Cardiac muscle cell (in vitro differentiated cells and primary cell): ENCODE measurements at regions not wholly inside any gene's neighbourhood (a gene's known extent, or its start where the extent isn't known, plus 50 kb on each side); places are given as distances from the start of the nearest gene placed in this dataset.

Experiments used
- DNase-seq, 2 donors: peaks; one replicate each; pipeline versions ENCODE4 v3.0.0 to v3.0.0-alpha.2; 2010 to 2017; ENCODE audit warnings: low read depth in 1 of 2, low spot score in 1 of 2
- H3K27ac ChIP-seq: fragments of 200-600 bp; sonication (generic); 2 replicates; pipeline ENCODE4 v1.5.1; 2016
- H3K27me3 ChIP-seq: fragments of 200-600 bp; sonication (generic); 2 replicates; pipeline ENCODE4 v1.6.0; 2016; ENCODE audit warnings: control low read depth
- H3K36me3 ChIP-seq: fragments of 200-600 bp; sonication (generic); 2 replicates; pipeline ENCODE4 v1.5.1; 2016; ENCODE audit warnings: control low read depth
- H3K4me1 ChIP-seq: fragments of 200-600 bp; sonication (generic); 2 replicates; pipeline ENCODE4 v1.8.1; 2017; ENCODE audit warnings: low read depth, mild to moderate bottlenecking, mixed run types
- H3K4me3 ChIP-seq: fragments of 200-600 bp; sonication (generic); 2 replicates; pipeline ENCODE4 v1.5.1; 2016; ENCODE audit warnings: mild to moderate bottlenecking
- H3K9me3 ChIP-seq: fragments of 200-600 bp; sonication (generic); 2 replicates; pipeline ENCODE4 v1.5.1; 2017; ENCODE audit warnings: low read depth, mild to moderate bottlenecking, control low read depth
- CTCF ChIP-seq: IDR thresholded peaks from 2 replicates; pipeline ENCODE4 v1.5.1; 2012; ENCODE audit warnings: low read depth, mild to moderate bottlenecking, low read length

GRCh38 chr22:22359465-22359864 is 114.9 kb downstream of the VPREB1 start:
- Histone ChIP-seq H3K4me1 (no peaks in the 10 kb centered on the region), H3K36me3 (no peaks in the 10 kb centered on the region), H3K9me3 (no peaks in the 10 kb centered on the region), H3K4me3 (no peak overlapping the region), H3K27me3 (no peaks in the 10 kb centered on the region), H3K27ac (no peak overlapping the region)
- DNase-seq: no peak
- no peak for TF ChIP-seq CTCF

DNA sequence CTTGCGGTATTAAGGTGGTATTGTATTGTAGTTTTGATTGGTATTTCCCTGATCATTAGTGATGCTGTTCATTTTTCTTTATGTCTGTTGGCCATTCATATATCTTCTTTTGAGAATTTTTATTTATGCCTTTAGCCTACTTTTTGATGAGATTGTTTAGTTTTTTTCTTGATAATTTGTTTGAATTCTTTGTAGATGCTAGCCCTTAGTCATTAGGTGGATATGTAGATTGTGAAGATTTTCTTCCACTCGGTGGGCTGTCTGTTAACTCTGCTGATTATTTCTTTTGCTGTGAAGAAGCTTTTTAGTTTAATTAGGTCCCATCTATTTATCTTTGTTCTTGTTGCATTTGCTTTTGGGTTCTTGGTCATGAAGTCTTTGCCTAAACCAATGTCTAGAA is 115.4 kb downstream of the VPREB1 start:
- Histone ChIP-seq H3K4me3 (no peak overlapping the region), H3K9me3 (no peaks in the 10 kb centered on the region), H3K27ac (no peak overlapping the region), H3K36me3 (no peaks in the 10 kb centered on the region), H3K27me3 (no peaks in the 10 kb centered on the region), H3K4me1 (no peaks in the 10 kb centered on the region)
- DNase-seq: no peak
- no peak for TF ChIP-seq CTCF

DNA sequence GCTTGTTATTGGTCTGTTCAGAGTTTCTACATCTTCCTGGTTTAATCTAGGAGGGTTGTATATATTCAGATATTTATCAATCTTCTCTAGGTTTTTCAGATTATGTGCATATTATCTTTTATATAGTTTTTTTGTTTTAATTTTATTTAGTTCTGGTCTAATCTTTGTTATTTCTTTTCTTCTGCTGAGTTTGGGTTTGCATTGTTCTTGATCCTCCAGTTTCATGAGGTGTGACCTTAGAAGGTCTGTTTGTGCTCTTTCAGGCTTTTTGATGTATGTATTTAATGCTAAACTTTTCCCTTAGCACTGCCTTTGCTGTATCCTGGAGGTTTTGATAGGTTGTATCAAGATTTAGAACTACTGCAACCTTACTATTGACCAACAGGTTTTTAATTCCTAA is 117.7 kb downstream of the VPREB1 start:
- Histone ChIP-seq H3K27me3 (no peaks in the 10 kb centered on the region), H3K4me3 (no peak overlapping the region), H3K4me1 (no peaks in the 10 kb centered on the region), H3K9me3 (no peaks in the 10 kb centered on the region), H3K36me3 (no peaks in the 10 kb centered on the region), H3K27ac (no peak overlapping the region)
- DNase-seq: no peak
- no peak for TF ChIP-seq CTCF

DNA sequence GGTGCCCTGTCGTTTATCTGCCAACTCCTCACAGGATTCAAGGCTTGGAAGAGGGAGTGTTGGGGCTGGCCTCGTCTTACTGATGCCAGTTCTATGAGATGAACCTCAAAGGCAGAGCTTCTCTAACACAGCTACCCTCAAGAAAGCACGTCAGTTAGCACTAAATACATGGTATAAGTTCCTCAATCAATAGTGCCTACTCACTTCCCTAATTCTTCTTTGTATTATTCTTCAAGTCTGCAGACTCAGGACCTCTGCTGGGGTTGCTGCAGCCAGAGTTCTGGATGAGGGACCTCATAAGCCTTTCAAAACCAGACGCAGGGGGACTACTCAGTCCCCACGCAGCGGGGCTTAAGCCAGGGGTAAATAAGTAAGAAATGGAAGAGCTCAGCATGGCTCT is 118.3 kb downstream of the VPREB1 start:
- no peaks in the 10 kb centered on the region for H3K27me3 ChIP-seq
- no peaks in the 10 kb centered on the region for H3K4me1 ChIP-seq
- H3K27ac ChIP-seq: no peak overlapping the region
- no peaks in the 10 kb centered on the region for H3K9me3 ChIP-seq
- no peaks in the 10 kb centered on the region for H3K36me3 ChIP-seq
- no peak for TF ChIP-seq CTCF
- no peak for DNase-seq
- no peak overlapping the region for H3K4me3 ChIP-seq

- TF ChIP-seq CTCF: no peak
Measured at GRCh38 chr22:22364207-22364606, 119.6 kb downstream of the VPREB1 start.

GRCh38 chr22:22366537-22366936 is 122.0 kb downstream of the VPREB1 start:
- no peak for DNase-seq
- Histone ChIP-seq H3K4me1 (no peaks in the 10 kb centered on the region), H3K27me3 (no peaks in the 10 kb centered on the region), H3K36me3 (no peaks in the 10 kb centered on the region), H3K4me3 (no peak overlapping the region), H3K27ac (no peak overlapping the region), H3K9me3 (no peaks in the 10 kb centered on the region)
- no peak for TF ChIP-seq CTCF

More at GRCh38 chr22:22364207-22364606, 119.6 kb downstream of the VPREB1 start:
- Histone ChIP-seq H3K27me3 (no peaks in the 10 kb centered on the region), H3K36me3 (no peaks in the 10 kb centered on the region), H3K4me3 (no peak overlapping the region), H3K4me1 (no peaks in the 10 kb centered on the region), H3K9me3 (no peaks in the 10 kb centered on the region), H3K27ac (no peak overlapping the region)
- no peak for DNase-seq
